GM21423 (cell line): ENCODE measurements at regions not wholly inside any gene's neighbourhood (a gene's known extent, or its start where the extent isn't known, plus 50 kb on each side); places are given as distances from the start of the nearest gene placed in this dataset.

Source experiments
- ATAC-seq: cut with Tn5 transposase; IDR thresholded peaks from one replicate; pipeline ENCODE4 v1.9.1; 2021; ENCODE audit warnings: mild to moderate bottlenecking, moderate library complexity; ENCODE audit not compliant: unreplicated experiment

- ATAC-seq = no peak
Observed at GRCh38 chr11:92382311-92382710, 157.7 kb downstream of the FAT3 start.

GRCh38 chr11:92383430-92383829 lies 158.8 kb downstream of the FAT3 start:
- ATAC-seq = no peak

- no peak for ATAC-seq
Observed at GRCh38 chr11:92384358-92384757, 159.7 kb downstream of the FAT3 start.

- no peak for ATAC-seq
Observed at GRCh38 chr11:92384802-92385201, 160.2 kb downstream of the FAT3 start.

- ATAC-seq = no peak
Observed at GRCh38 chr11:92386577-92386976, 162.0 kb downstream of the FAT3 start.

GRCh38 chr11:92387859-92388258 lies 163.2 kb downstream of the FAT3 start:
- ATAC-seq = no peak

- ATAC-seq = no peak
Observed at GRCh38 chr11:92388380-92388779, 163.8 kb downstream of the FAT3 start.

GRCh38 chr11:92390783-92391182 lies 166.2 kb downstream of the FAT3 start:
- no peak for ATAC-seq

- ATAC-seq = no peak
Observed at GRCh38 chr11:92391364-92391763, 166.7 kb downstream of the FAT3 start.

- no peak for ATAC-seq
Observed at GRCh38 chr11:92391808-92392207, 167.2 kb downstream of the FAT3 start.

GRCh38 chr11:92393218-92393617 lies 168.6 kb downstream of the FAT3 start:
- ATAC-seq = no peak

GRCh38 chr11:92396133-92396532 lies 171.5 kb downstream of the FAT3 start:
- no peak for ATAC-seq

GRCh38 chr11:92397221-92397755 lies 172.7 kb downstream of the FAT3 start:
- ATAC-seq = no peak

GRCh38 chr11:92399705-92400104 lies 175.1 kb downstream of the FAT3 start:
- ATAC-seq = no peak

GRCh38 chr11:92401520-92401919 lies 176.9 kb downstream of the FAT3 start:
- ATAC-seq = no peak

GRCh38 chr11:92406472-92406871 lies 181.9 kb downstream of the FAT3 start:
- no peak for ATAC-seq

GRCh38 chr11:92409355-92409754 lies 184.7 kb downstream of the FAT3 start:
- ATAC-seq = no peak

GRCh38 chr11:92409956-92410355 lies 185.3 kb downstream of the FAT3 start:
- ATAC-seq = no peak

GRCh38 chr11:92410526-92410925 lies 185.9 kb downstream of the FAT3 start:
- ATAC-seq = no peak

GRCh38 chr11:92411431-92411830 lies 186.8 kb downstream of the FAT3 start:
- no peak for ATAC-seq

- ATAC-seq = peak; percentile 87
Observed at GRCh38 chr11:92413757-92414513, 189.3 kb downstream of the FAT3 start.

- no peak for ATAC-seq
Observed at GRCh38 chr11:92416971-92417725, 192.5 kb downstream of the FAT3 start.
